Activated CD4-positive, alpha-beta T cell treated with anti-CD3 and anti-CD28 coated beads, Interleukin-2, amount 10 ng/mL, durations not matched to agents 24 days and 14 days (primary cell): ENCODE measurements at regions not wholly inside any gene's neighbourhood (a gene's known extent, or its start where the extent isn't known, plus 50 kb on each side); places are given as distances from the start of the nearest gene placed in this dataset.
A peak's percentile ranks its signal among the peaks of the same experiment; 100 is the strongest.
"Not testable (repeated sequence)": the region's sequence is repeated elsewhere in the genome, so short reads cannot be mapped to it uniquely, and the experiment has no call there.

Experiments
- DNase-seq: peaks from one replicate; pipeline ENCODE4 v3.0.0; 2022
- H3K27ac Mint-ChIP-seq: one replicate; pipeline ENCODE4 v1.8.0; 2022; ENCODE audit warnings: mild to moderate bottlenecking, mixed read lengths
- H3K27me3 Mint-ChIP-seq: one replicate; pipeline ENCODE4 v1.8.0; 2022; ENCODE audit warnings: mixed read lengths
- H3K36me3 Mint-ChIP-seq: one replicate; pipeline ENCODE4 v1.8.0; 2022; ENCODE audit warnings: low read depth, mild to moderate bottlenecking, mixed read lengths
- H3K4me1 Mint-ChIP-seq: one replicate; pipeline ENCODE4 v1.8.0; 2021; ENCODE audit warnings: mixed read lengths
- H3K4me3 Mint-ChIP-seq: one replicate; pipeline ENCODE4 v1.8.0; 2022; ENCODE audit warnings: mild to moderate bottlenecking, moderate library complexity, mixed read lengths
- H3K9me3 Mint-ChIP-seq: one replicate; pipeline ENCODE4 v1.8.0; 2021; ENCODE audit warnings: mixed read lengths
- intact Hi-C: fragments of 100-400 bp; cut with micrococcal nuclease; formaldehyde crosslinking; loops from one replicate; pipeline ENCODE4 v1.15.1; 2023

DNA sequence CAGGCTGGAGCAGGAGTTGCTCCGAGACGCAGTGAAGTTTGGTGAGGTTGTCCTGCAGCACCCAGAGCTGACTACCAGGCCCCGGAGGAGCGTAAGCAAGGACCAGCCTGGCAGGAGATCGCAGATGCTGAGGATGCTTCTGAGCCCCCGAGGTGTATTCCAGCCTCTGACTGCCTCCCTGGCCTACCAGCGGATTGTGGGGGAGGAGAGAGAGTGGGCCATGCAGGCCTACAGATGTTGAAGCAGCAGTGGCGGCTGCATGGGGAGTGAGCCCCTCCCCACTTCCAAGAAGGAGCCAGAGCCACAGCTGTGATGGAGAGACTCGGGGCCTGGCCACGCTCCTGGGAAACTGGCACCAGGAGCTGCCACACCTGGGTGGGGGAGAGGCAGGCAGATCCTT, 302.5 kb upstream of the PROK2 start:
- Mint-ChIP-seq H3K27me3 (no peaks in the 10 kb centered on the region), H3K4me3 (no peak overlapping the region), H3K9me3 (no peaks in the 10 kb centered on the region), H3K36me3 (no peaks in the 10 kb centered on the region), H3K4me1 (peaks cover 20% of the 10 kb centered on the region), H3K27ac (no peak overlapping the region)
- DNase-seq, result no peak
- intact Hi-C loops, result no loop called here

DNA sequence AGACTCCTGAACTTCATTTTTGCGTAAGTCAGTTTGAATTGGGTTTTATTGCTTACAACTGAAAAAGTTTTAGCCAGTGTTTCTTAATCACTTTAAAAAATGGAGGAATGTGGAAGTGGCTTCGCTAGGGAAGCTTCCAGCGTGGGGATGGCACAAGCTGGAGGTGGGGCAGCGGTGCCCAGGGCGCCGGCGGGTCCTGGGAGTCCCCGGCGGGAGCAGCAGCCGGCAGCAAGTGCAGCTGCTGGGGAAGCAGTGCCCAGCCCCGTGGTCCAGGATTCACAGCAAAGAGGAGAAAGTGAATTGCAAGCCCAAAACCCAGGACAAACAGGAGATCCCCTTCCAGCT, 301.8 kb upstream of the PROK2 start:
- H3K27ac Mint-ChIP-seq, result no peak overlapping the region
- no peak overlapping the region for H3K4me3 Mint-ChIP-seq
- H3K9me3 Mint-ChIP-seq, result no peaks in the 10 kb centered on the region
- intact Hi-C loops, result no loop called here
- H3K27me3 Mint-ChIP-seq, result no peaks in the 10 kb centered on the region
- H3K4me1 Mint-ChIP-seq, result peaks cover 20% of the 10 kb centered on the region
- H3K36me3 Mint-ChIP-seq, result no peaks in the 10 kb centered on the region
- DNase-seq, result no peak

DNA sequence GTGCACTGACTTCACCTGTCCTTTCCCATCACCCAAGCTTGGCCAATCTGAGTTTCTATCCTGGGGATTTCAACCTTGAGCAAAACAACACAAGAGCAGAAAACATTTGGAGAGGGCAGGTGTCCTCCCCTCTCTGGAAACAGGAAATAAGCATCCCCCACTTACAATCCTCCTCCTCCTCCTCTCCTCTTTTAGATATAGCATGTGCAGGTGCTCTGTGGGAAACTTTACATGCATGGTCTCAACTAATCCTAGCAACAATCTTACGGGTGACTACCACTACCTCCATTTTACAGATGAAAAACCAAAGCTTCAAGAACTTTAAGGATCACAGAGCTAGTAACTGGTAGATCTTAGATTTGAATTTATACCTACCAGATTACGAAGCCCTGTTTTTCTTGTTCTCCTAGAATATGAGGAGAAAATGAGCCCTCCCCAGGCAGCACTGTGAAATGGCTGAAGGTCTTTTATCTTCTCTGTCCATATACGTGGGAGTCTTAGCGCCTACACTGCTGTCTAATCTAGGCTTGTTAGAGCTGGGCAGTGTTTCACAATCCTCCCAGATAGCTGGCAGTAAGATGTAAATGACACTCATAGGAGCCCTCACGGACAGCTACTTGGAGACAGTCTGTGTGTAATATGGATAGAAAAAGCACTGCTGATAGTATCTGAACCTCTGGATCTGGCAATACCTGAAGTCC, 301.2 kb upstream of the PROK2 start:
- H3K4me3 Mint-ChIP-seq, result no peak overlapping the region
- no peaks in the 10 kb centered on the region for H3K27me3 Mint-ChIP-seq
- H3K4me1 Mint-ChIP-seq, result peaks cover 20% of the 10 kb centered on the region
- H3K36me3 Mint-ChIP-seq, result no peaks in the 10 kb centered on the region
- H3K27ac Mint-ChIP-seq, result no peak overlapping the region
- intact Hi-C loops, result no loop called here
- no peaks in the 10 kb centered on the region for H3K9me3 Mint-ChIP-seq
- DNase-seq, result no peak

DNA sequence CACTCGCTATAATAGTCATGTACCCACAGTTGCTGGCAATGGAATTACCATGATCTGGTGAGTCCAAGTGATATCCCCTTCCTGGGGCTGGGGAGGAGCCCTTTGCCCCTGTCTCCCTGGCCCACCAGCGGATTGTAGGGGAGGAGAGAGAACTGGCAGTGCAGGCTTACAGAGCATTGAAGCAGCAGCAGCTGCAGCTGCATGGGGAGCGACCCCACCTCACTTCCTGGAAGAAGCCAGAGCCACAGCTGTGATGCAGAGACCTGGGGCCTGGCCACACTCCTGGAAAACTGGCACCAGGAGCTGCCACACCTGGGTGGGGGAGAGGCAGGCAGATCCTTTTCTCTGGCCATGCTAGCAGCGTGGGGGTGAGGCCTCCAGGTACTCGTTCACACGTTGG, 300.1 kb upstream of the PROK2 start:
- Mint-ChIP-seq H3K36me3 (no peaks in the 10 kb centered on the region), H3K9me3 (no peaks in the 10 kb centered on the region), H3K27ac (no peak overlapping the region), H3K27me3 (no peaks in the 10 kb centered on the region), H3K4me3 (no peak overlapping the region), H3K4me1 (peaks cover 15% of the 10 kb centered on the region)
- no peak for DNase-seq
- intact Hi-C loops, result no loop called here

DNA sequence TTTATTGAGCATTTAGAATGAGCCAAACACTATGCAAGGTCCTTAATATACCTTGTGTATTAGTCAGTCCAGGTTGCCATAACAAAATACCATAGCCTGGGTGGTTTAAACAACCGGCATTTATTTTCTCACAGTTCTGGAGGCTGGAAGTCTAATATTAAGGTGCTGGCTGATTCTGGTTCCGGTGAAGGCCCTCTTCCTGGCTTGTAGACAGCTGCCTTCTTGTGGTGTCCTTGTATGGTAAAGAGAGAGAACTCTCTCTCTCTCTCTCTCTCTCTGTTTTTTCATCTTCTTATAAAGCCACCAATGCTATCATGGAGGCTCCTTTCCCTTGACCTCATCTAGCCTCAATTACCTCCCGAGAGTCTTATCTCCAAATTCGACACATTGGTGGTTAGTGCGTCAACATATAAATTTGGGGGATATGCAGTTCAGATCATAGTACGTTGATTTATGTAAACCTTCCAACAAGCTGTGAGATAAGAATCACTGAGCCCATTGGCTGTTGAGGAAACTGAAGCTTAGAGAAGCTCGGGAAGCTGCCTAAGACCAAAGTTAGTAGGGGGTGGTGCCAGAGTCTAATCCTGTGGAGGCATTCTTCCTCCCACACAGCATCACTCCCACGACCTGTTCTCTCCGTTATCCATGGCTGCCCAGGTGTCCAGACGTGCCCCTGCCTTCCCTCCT, 298.0 kb upstream of the PROK2 start:
- intact Hi-C loops, result no loop called here
- Mint-ChIP-seq H3K36me3 (no peaks in the 10 kb centered on the region), H3K4me3 (no peak overlapping the region), H3K4me1 (peaks cover 31% of the 10 kb centered on the region), H3K9me3 (no peaks in the 10 kb centered on the region), H3K27me3 (no peaks in the 10 kb centered on the region), H3K27ac (no peak overlapping the region)
- DNase-seq, result no peak

DNA sequence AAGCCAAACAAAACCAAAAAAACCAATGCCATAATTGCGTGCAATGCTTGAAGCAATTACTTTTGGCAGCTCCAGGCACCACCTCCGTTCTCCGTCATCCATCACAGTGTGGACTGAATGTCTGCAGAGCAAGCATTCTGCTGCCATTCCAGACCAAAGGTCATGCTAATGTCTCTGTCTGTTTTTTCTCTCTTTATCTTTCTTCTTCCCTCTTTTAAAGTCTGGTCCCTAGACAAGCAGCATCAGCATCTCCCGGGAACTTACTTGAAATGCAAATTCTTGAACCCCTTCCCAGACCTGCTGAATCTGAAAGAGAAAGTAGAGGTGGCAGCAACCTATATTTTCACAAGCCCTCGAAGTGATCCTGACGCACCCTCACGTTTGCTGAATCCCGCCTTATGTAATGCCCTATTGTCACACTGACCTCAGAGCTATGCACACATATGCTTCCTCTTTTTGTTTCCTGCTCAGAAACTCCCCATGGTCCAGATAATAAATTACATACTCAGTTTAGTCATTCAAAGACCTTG, 297.3 kb upstream of the PROK2 start:
- intact Hi-C loops, result no loop called here
- H3K9me3 Mint-ChIP-seq, result no peaks in the 10 kb centered on the region
- H3K4me1 Mint-ChIP-seq, result peaks cover 36% of the 10 kb centered on the region
- DNase-seq, result no peak
- no peak overlapping the region for H3K27ac Mint-ChIP-seq
- H3K27me3 Mint-ChIP-seq, result no peaks in the 10 kb centered on the region
- no peak overlapping the region for H3K4me3 Mint-ChIP-seq
- H3K36me3 Mint-ChIP-seq, result no peaks in the 10 kb centered on the region

DNA sequence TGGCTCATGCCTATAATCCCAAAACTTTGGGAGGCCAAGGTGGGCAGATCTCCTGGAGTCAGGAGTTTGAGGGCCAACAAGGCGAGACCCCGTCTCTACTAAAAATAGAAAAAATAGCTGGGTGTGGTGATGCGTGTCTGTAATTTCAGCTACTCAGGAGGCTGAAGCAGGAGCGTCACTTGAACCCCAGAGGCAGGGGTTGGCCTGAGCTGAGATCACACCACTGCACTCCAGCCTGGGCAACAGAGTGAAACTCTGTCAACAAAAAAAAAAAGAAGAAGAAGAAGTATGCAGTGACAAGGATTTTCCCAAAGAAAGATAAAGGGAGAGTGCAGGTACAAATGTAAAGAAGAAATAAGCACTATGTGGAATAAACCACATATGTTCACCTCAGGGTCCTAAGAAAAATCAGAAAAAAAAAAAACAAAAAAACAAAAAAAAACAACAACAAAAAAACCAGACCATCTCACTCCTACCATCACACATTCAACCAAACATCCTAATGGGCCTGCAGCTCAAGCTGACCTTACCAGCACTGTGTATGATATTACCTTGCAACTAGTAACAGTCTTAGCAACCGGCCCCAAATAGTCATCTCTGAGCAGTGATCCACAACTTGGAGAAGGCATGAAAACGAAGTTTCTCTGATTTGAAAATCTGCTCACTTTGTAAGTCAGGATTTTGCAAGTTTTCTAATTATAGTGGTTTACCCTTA, 296.7 kb upstream of the PROK2 start:
- Mint-ChIP-seq H3K4me1 (peaks cover 39% of the 10 kb centered on the region), H3K36me3 (peaks cover 2% of the 10 kb centered on the region), H3K4me3 (no peak overlapping the region), H3K27me3 (no peaks in the 10 kb centered on the region), H3K27ac (no peak overlapping the region), H3K9me3 (no peaks in the 10 kb centered on the region)
- DNase-seq, result no peak
- intact Hi-C loops, result loop anchor here (2.0 kb wide), 1 partner anchor 17 kb away; no protein-coding TSS in a partner anchor

DNA sequence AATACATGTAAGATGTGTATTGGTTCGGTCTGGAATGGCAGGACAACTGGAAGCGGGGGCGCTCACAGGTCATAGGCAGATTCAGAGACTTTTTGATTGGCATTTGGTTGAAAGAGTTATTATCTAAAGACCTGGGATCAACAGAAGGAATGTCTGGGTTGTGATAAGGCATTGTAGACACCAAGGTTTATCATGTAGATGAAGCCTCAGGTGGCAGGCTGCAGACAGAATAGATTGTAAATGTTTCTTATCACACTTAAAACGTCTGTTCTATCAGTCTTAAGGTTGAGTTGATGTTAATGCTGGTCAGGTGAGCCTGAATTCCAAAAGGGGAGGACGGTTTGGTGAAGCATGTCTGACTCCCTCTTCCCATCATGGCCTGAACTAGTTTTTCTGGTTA, 295.9 kb upstream of the PROK2 start:
- Mint-ChIP-seq H3K27me3 (no peaks in the 10 kb centered on the region), H3K4me1 (peaks cover 36% of the 10 kb centered on the region), H3K27ac (no peak overlapping the region), H3K36me3 (peaks cover 2% of the 10 kb centered on the region), H3K9me3 (no peaks in the 10 kb centered on the region), H3K4me3 (no peak overlapping the region)
- DNase-seq, result no peak
- intact Hi-C loops, result loop anchor here (2.0 kb wide), 1 partner anchor 18 kb away; no protein-coding TSS in a partner anchor

DNA sequence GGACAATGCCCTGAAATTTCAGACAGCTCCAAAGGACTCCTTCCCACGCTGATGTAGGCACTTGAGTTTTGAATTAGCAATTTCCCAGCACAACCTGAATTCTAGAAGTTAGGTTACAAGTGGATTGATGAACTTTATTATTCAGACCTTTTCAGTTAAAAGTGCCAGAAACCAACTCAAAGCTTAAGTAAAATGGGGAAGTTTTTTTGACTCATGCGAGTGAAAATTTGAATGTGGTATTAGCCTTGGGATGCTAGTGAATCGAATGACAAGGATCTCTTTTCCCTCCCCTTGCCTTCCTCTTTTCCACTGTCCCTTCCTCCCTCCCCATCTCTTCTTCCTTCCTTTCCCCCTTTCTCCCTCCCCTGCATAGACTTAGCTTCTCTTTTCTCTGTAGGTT, 295.1 kb upstream of the PROK2 start:
- H3K27ac Mint-ChIP-seq, result no peak overlapping the region

DNA sequence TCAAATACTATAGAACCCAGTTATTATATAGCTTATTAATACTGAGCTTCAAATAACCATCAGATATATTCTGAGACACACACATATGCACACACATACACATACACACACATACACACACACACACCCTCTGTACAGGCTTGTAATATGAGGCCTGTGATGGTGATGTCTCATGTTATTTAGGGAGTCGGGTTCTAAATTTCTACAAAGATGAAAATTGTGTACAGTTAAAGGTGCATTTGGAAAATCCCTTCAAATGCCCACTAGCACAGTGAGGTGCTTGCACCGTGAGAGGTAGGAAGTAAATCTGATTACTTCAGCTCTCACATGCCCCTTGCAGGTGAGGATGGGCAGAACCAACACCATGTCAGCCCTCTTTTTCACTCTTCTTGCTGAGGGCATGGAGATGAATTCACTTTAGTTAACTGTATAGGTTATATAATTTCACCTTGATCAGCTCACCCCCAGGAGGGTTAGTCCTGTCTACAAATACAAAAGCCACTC, 294.5 kb upstream of the PROK2 start:
- intact Hi-C loops, result no loop called here
- peaks cover 33% of the 10 kb centered on the region for H3K4me1 Mint-ChIP-seq
- no peak for DNase-seq
- H3K4me3 Mint-ChIP-seq, result no peak overlapping the region
- H3K27ac Mint-ChIP-seq, result no peak overlapping the region
- no peaks in the 10 kb centered on the region for H3K27me3 Mint-ChIP-seq
- H3K9me3 Mint-ChIP-seq, result peaks cover 7% of the 10 kb centered on the region
- H3K36me3 Mint-ChIP-seq, result peaks cover 2% of the 10 kb centered on the region

More for the DNA sequence above, 295.1 kb upstream of the PROK2 start:
- DNase-seq, result no peak
- H3K4me1 Mint-ChIP-seq, result peaks cover 33% of the 10 kb centered on the region
- H3K27me3 Mint-ChIP-seq, result no peaks in the 10 kb centered on the region
- peaks cover 2% of the 10 kb centered on the region for H3K36me3 Mint-ChIP-seq
- intact Hi-C loops, result loop anchor here (2.0 kb wide), 1 partner anchor 19 kb away; no protein-coding TSS in a partner anchor
- H3K4me3 Mint-ChIP-seq, result no peak overlapping the region
- H3K9me3 Mint-ChIP-seq, result peaks cover 4% of the 10 kb centered on the region

DNA sequence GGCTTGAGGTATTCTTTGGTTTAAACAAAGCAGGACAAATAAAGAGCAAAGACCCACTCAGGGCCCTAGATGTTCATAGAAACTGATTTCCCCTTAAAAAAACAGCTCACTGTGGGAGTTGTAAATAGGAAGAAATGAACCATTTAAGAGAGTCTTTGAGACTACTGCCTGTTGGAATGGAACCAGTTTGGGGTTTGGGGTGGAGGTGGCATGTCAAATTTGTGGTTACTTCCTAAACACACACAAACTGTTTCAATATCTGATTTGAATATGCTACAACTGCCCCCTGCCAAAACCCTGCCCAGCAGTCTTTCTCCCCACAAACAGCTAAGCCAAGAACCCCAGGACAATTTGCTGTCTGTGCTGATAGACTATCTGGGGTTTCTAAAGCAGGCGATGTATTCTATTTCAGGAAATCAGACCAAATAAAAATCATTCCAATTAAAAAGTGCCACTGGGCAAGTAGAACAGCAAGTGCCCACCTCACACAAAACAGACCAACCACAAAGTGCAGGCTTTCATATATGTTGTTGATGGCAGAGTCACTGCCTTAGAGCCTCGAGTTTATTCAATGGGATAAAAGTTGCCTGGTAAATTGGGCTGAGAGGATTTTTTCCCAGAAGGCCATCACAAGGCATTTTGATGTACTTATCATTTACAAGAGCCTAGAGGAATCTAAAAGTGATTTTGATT, 293.9 kb upstream of the PROK2 start:
- peaks cover 2% of the 10 kb centered on the region for H3K36me3 Mint-ChIP-seq
- peak overlapping the region; percentile 40 for H3K27ac Mint-ChIP-seq
- H3K9me3 Mint-ChIP-seq, result peaks cover 7% of the 10 kb centered on the region
- peaks cover 33% of the 10 kb centered on the region for H3K4me1 Mint-ChIP-seq
- intact Hi-C loops, result loop anchor here (1.0 kb wide), 1 partner anchor 19 kb away; no protein-coding TSS in a partner anchor
- H3K4me3 Mint-ChIP-seq, result no peak overlapping the region
- DNase-seq, result no peak
- no peaks in the 10 kb centered on the region for H3K27me3 Mint-ChIP-seq

DNA sequence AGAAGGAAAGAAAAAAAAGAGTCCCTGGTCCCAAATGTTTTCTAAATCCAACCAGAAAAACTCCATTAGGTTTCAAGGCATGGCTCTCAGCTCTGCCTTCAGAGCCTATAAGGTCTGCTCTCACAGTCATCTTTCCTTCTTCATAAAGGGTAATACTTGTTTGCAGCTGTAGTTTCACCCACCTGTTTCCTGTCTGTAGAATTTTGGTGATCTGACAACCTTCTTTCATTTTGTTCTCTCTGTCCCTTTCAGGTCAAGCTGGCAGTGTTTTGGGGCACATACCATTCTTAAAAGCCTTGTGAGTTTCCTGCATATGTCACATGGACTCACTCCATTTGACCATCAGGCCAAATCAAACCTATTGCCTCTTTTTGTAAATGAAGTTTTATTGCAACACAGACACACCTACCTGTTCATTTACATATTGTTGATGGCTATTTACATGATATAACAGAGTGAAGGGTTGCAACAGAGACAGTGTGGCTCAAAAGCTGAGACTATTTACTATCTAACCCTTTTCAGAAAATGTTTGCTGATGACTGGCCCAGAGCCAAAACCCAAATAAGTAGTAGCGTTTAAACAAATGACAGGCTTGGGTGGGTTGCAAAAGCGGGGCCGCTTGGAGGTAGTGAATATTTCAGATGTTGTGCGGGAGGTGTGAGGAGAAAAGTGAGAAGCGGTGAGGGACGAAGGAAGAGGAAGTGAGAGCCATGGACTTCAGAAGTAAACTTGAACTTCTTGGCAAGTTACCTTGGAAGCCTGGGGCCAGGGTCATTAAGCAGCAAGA, 292.7 kb upstream of the PROK2 start:
- intact Hi-C loops, result loop anchor here (1.0 kb wide), 1 partner anchor 17 kb away; no protein-coding TSS in a partner anchor

DNA sequence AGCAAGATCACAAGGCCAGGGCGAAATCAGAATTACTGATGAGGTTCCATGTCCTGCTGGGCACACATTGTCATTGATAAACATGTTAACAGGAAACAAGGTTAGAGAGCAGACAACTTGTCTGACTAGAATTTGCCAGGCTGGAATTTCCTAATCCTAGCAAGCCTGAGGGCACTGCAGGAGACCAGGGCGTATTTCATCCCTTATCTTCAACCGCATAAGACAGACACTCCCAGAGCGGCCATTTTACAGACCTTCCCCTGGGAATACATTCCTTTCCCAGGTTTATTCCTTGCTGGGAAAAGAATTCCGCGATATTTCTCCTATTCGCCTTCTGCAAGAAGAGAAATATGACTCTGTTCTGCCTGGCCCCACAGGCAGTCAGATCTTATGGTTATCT, 290.9 kb upstream of the PROK2 start:
- H3K4me1 Mint-ChIP-seq, result peaks cover 26% of the 10 kb centered on the region
- DNase-seq, H3K9me3 Mint-ChIP-seq, intact Hi-C loops, H3K27me3 Mint-ChIP-seq, H3K27ac Mint-ChIP-seq, H3K36me3 Mint-ChIP-seq, H3K4me3 Mint-ChIP-seq: not testable (repeated sequence)

More for the DNA sequence above, 292.7 kb upstream of the PROK2 start:
- peak overlapping the region; percentile 8 for H3K27ac Mint-ChIP-seq
- H3K4me3 Mint-ChIP-seq, result no peak overlapping the region
- H3K36me3 Mint-ChIP-seq, result peaks cover 2% of the 10 kb centered on the region
- H3K4me1 Mint-ChIP-seq, result peaks cover 26% of the 10 kb centered on the region
- DNase-seq, result no peak
- H3K9me3 Mint-ChIP-seq, result peaks cover 7% of the 10 kb centered on the region
- H3K27me3 Mint-ChIP-seq, result no peaks in the 10 kb centered on the region
